ENCODE measurements at regions not wholly inside any gene's neighbourhood (a gene's known extent, or its start where the extent isn't known, plus 50 kb on each side); places are given as distances from the start of the nearest gene placed in this dataset.
"Not testable (repeated sequence)": the region's sequence is repeated elsewhere in the genome, so short reads cannot be mapped to it uniquely, and the experiment has no call there.

DNA sequence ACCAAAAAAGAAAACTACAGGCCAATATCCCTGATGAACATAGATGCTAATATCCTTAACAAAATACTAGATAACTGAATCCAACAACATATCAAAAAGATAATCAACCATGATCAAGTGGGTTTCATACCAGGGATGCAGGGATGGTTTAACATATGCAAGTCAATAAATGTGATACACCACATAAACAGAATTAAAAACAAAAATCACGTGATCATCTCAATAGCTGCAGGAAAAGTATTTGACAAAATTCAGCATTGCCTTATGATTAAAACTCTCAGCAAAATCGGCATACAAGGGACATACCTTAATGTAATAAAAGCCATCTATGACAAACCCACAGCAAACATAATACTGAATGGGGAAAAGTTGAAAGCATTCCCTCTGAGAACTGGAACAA lies 199.9 kb downstream of the TXNL1 start:
- not testable (repeated sequence) for DNase-seq

DNA sequence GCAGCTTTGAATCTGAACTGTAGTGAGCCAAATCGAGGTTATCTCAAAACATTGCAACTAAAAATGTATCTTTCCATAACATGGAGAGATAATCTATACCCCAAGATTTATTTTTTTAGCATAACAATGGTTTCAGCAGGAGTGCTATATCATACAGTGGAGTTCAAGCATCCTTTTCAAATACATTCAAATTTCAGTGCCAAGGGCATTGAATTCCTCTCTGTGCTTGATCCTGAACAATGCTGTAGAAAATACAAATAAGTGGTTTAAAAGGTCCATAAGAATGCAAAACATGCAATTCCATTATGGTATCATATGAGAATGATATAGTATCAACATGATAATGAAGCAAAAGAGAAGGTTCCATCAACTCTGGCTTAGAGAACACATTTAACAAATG lies 201.7 kb downstream of the TXNL1 start:
- no peak for DNase-seq

DNA sequence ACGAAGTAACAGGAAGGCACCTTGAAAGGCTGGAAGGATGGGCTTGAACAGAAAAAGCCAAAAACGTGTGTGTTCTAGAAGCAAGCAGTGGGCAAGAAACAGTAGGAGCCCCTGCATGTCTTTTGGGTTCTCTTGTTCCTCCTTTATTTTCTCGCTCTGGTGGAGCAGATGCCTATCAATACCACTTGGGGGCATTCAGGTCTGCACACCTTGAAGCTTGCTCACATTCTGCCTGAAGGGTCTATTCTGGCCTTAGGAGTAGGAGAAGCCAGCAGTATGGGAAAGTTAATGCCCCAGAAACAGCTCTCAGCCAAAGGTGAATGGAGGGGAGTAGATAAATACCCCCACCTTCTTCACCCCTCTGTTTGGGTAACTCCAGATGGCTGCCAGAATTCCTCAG lies 204.5 kb downstream of the TXNL1 start:
- DNase-seq = no peak

DNA sequence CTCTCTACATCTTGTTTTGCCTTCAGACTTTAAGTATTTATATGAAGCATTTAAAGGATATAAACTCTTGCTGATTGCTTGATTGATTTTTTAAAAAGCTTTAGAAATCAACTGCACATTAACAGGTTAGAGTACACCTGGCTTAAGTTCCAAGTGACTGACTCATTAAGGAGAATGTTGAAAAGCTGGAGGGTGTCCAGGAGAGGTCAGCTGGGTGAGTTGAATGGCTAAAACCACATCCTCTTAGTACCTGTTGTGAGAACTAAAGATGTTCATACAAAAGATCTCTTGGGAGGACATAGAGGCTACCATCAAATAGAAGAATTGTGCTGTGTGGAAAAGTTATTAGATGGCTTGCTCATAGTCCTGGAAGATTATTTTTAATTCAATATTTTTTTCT lies 206.8 kb downstream of the TXNL1 start:
- no peak for DNase-seq

DNA sequence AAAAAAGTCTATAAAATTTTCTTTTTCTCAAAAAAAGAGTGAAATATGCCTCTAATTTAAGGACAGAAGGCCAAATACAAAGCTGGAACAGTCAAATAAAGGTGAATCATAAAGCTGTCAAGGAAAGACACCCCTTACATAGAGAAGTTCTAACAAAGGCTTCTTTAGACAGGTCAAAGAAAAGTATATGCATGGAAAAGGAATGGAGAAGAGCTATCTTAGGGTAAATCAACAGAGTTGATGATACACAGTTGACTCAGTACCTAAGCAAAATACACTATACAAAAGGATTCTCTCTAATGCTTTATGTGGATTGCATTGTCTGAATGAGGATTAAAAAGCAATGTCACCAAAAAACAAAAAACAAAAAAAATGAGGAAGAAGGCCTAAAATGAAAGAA lies 214.8 kb downstream of the TXNL1 start:
- DNase-seq = no peak

DNA sequence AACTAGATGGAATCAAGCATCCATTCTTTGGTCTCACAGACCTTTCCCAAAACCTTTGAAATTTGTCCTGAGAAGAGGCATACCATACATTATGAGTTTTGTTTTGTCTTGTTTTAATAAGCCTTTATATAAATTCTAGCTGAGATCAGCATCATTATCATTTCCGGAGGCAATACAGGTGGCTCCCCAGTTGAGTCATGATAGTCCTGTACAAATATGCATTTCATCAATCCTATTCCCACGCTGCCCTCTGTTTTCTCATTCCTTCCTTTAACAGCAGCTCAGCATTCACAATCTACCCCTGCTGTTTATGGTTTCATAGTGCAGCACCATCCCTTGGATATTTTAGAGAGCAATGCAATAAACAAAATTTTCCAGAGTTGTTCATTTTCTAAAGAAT lies 216.7 kb downstream of the TXNL1 start:
- DNase-seq = no peak

DNA sequence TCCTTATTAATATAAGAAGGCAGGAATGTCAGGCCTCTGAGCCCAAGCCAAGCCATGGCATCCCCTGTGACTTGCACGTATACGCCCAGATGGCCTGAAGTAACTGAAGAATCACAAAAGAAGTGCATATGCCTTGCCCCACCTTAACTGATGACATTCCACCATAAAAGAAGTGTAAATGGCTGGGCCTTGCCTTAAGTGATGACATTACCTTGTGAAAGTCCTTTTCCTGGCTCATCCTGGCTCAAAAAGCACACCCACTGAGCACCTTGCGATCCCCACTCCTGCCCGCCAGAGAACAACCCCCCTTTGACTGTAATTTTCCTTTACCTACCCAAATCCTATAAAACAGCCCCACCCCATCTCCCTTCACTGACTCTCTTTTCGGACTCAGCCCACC lies 217.5 kb downstream of the TXNL1 start:
- DNase-seq = not testable (repeated sequence)

DNA sequence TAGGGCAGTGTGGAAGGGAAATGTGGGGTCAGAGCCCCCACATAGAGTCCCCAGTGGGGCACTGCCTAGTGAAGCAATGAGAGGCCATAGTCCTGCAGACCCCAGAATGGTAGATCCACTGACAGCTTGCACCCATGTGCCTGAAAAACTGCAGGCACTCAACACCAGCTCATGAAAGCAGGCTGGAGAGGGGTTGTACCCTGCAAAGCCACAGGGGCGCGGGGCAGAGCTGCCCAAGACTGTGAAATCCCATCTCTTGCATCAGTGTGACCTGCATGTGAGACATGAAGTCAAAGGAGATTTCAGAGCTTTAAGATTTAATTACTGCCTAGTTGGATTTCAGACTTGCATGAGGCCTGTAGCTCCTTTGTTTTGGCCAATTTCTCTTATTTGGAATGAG lies 224.0 kb downstream of the TXNL1 start:
- DNase-seq = no peak

DNA sequence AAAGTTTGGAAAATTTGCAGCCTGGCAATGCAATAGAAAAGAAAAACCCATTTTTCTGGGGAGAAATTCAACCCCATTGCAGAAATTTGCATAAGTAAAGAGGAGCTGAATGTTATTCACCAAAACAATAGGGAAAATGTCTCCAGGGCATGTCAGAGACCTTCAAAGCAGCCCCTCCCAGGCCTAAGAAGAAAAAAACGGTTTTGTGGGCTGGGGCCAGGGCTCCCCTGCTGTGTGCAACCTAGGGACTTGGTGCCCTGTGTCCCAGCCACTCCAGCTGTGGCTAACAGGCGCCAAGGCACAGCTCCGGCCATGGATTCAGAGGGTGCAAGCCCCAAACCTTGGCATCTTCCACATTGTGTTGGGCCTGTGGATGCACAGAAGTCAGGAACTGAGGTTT lies 224.5 kb downstream of the TXNL1 start:
- DNase-seq = no peak

DNA sequence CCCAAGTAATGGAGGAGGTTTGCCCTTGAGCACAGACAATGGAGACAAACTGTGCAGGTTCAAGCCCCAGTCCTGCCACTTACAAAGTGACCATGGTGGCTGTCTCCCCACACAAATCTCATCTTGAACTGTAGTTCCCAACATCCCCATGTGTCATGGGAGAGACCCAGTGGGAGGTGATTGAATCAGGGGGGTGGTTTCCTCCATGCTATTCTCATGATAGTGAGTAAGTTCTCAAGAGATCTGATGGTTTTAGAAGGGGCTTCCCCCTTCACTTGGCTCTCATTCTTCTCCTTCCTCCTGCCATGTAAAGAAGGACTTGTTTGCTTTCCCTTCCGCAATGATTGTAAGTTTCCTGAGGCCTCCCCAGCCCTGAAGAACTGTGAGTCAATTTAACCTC lies 225.4 kb downstream of the TXNL1 start:
- DNase-seq = no peak

DNA sequence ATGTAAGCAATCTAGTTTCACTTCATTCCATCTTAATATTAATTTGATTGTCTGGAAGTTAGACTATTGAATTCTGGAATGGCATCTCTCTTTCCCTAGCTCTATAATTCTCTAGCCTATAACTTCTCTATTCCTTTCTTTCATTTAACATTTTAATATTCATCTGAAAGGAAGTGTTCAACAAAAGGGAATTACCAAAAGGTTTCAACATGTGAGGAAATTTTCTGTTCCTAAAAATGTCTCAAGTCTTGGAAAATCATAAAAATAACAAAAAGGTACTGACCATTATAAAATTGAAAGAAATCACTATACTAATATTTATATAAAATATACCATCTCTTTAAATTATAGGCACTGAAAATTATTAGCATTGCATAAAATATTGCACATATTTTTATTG lies 228.7 kb downstream of the TXNL1 start:
- DNase-seq = no peak

DNA sequence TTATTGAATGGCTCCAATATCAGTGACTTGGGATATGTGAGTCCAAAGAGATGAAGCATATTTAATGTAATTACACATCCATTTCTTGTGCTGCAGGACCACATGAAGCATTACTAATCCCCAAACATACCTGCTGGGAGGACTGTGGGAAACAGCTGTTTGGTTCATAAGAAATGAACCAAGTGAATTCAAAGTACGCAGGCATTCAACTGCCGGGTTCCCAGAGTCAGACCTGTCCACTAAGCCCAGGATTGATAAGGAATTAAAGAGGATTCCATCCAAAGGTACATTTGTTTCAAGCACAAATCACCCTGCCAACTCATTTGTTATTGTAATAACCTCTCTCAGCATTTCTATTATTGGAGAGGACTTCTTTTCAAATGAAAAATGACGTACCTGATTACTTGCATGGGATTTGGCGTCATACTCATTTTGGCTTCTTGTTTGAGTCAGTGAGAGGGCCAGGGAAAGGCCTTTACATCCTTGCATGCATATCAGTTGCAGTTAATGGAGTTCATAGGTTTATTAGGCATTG lies 230.7 kb downstream of the TXNL1 start:
- DNase-seq = no peak

DNA sequence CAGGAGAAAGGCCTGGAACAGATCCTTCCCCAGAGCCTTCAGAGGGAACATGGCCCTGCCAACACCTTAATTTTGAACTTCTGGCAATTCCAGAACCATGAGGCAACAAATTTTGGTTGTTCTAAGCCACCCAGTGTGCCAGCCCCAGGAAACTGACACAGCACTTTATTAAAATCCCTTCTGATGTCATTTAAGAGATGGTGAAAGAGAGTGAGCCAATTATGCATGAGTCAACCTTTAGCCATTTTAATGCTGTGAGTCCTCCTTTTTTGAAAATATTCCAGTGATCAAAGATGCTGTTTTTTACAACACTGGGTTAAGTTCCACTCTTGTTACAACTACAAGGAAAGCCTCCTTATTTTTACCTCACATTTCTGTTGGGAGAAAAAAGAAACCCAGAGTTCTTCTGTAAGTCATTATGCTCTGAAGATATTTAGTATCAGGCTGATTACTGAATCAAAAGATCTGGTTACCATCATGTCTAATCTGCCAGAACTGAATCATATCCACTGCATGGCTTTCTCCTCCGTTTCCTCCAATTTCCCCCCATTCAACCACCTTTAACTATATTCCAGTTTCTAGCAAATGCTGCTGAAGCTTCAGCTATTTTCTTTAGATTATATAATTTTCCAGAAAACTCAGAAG lies 235.4 kb downstream of the TXNL1 start:
- DNase-seq = no peak

DNA sequence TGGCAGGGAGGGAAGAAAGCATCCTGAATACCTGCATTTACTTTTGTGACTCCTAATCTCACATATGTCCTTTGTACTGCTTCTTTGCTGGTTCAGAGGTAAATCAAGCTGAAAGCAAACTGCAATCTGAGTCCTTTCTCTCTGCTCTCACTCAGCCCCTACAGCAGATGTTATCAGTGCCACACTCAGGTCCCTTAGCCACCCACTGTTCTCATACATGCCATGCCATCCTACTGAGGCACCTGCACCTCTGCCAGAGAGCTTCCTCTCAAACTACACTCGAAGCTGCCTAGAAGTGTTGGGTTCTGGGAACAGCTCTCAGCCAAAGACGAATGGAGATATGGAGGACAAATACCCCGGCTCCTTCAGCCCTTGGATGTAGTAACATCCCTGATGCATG lies 244.5 kb downstream of the TXNL1 start:
- no peak for DNase-seq

DNA sequence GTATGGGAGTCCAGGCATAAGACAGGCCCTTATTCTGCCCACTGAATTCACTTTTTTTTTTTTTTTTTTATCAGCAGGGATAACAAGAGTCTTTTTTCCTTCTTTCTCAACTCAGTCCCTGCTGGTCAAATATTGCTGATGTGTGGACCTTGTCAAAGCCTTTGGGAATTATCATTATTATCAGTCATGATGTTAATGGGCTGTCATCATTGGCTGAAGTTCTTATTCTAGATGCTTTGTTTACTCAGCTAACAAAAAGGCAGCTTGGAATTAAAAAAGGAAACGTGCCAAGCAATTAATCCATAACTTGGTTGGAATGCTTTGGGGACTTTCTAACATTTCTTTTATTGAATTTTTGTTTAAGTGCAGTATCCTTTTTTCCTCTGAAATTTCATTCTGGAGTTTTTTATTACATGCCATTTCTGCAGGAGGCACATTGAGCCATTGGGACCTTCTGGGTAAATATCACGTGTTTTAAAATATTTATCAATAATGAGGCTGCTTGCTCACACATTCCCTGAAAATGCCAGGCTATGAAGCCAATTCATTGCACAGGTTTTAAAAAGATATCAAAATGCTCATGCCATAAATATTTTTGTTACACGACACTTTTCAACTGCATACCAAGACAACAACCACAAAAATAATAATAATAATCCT lies 246.3 kb downstream of the TXNL1 start:
- DNase-seq = no peak

DNA sequence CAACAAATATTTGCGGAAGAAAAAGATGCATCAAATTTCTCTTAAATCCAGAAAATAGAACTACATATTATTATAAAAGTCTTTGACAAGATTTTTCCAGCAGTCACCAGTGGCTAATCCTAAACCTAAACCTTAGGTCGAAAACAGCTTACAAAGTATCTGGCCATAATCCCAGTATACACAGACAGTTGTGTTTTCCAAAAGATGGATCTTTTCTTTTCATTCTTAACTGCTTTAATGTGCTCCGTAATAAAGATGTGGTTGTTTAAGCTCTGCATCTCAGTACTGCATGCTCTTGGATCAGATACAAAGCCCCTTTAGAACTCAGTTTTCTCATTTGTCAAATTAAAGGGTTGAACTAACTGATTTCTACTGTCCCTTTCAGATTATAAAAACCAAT lies 247.8 kb downstream of the TXNL1 start:
- no peak for DNase-seq

DNA sequence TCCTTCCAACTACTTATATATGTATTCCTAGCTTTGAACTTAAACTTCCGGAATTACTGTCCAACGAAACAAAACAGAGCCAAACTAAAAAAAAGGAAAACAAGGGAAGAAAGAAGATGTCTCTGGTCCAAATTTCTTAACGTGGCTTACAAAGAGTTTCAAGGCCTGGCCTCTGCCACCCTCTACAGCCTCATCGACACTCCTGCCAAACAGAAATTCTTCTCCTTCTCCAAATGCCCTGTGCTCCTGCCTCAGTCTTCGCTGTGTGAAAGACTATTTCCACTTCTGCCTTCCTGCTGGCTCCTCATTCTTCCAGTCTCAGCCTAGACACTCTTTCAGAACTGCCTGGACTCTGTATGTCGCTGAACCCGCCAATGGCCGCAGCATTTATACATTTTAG lies 249.2 kb downstream of the TXNL1 start:
- no peak for DNase-seq

DNA sequence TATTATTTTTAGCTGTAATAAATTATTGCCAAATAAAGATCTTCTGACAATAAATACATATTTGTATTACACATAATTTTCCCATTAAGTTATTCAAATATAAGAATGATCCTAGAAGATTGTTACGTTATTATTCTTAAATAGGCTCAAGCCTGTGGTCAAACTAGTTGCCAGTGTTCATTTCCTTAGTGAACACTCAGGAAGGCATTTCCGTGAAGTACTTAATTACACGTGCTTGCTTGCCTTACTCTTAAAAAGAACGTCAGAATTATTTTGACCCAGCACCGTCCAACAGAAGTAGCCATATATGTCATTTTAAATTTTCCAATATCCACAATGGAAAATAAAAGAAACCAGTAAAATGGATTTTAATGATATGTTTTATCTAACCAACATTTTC lies 249.8 kb downstream of the TXNL1 start:
- DNase-seq = no peak

DNA sequence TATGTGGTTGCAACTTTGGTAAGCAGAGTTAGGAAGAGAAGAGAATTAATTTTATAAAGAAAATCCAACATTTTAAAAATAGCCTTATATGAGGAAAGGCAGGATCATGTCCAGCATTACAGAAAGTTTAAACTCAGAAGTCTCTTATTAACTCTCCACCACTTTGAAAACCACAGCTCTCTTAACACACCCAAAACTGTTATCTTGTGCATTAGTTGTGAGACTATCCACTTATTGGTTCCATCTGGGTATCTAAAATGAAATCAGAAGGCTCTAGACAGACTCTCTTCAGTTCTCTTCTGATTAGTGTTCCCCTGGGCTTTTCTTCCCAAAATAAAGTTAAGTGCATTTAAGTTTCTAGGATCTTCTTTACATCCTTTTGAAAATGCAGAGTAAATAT lies 251.5 kb downstream of the TXNL1 start:
- DNase-seq = no peak

DNA sequence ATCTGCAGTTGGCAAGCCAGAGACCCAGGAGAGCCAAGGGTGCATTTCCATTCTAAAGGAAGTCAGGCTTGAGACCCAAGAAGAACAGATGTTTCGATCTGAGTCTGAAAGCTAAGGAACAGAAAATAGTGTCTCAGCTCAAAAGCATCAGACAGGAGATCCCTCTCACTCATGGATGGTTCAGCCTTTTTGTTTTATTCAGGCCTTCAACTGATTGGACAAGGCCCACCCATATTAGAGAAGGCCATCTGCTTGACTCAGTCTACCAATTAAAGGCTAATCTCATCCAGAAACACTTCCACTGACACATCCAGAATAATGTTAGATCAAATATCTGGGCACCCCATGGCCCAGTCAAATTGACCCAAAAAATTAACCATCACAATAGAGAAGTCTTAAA lies 255.0 kb downstream of the TXNL1 start:
- DNase-seq = no peak

DNA sequence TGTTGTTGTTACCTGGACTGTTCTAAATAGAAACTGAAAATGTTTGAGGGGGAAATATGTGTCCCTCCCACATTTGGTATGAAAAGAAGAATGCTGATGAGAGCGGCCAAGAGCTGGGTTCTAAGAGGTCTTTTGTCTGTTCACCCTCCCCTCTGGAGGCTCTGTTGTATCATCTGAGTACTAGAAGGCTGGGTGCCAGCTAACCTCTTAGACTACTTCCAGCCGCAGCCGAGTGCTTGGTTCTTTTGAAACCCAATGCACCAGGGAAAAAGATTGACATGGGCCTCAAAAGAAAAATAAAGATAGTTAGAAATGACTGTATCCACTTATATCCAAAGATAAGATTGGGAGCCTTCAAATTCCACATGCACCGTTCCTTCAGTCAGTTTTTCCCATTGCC lies 255.9 kb downstream of the TXNL1 start:
- no peak for DNase-seq

DNA sequence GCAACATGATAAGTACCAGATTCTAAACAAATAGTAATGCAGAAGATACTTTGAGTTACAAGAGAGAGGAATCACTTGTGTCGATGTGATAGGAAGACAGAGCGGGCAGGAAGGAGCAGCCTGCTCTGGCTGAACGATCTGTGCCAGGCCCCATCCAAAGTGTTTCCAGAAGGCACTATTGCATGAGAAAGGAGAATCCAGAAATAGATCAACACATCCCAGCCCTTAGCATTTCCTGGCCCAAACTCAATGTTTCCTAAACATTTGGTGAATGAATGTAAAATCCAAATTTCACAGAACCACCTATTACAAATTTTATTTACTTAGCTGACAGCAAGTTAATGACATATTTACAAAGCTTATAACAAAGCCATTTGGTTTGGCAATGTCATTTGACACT lies 257.2 kb downstream of the TXNL1 start:
- no peak for DNase-seq

DNA sequence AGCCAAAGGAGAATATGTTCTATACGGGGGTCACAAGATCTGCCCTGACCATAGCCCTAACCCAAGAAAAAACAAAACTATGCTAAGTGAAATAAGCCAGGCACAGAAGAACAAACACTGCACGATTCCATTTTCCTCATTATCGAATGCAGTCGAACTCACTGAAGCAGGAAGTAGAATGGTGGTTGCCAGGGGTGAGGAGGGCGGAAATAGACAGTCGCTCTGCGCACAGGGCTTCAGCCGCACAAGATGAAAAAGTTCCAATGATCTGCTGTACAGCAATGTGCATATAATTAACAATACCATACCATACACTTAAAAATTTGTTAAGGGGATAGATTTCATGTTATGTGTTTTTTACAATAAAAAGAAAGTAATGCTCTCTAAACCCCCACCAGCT lies 257.7 kb downstream of the TXNL1 start:
- DNase-seq = no peak

DNA sequence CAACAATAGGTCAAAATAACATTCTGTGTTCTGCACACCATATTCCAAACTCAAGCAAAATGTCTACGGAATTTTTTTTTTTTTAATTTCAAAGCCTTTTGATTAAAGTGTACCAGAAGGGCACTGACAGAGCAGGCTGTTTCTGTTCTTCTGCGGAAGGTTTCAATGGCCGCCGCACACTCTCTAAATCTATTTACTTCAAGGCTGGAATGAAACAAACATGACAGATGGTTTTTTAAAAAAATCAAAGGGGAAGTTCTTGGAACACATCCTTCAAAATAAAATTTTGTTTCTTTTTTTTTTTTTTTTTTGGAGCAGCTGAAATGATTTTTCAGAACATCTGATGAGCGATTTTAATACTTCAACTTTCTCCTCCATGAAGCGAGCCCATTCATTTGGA lies 259.1 kb downstream of the TXNL1 start:
- DNase-seq = no peak

DNA sequence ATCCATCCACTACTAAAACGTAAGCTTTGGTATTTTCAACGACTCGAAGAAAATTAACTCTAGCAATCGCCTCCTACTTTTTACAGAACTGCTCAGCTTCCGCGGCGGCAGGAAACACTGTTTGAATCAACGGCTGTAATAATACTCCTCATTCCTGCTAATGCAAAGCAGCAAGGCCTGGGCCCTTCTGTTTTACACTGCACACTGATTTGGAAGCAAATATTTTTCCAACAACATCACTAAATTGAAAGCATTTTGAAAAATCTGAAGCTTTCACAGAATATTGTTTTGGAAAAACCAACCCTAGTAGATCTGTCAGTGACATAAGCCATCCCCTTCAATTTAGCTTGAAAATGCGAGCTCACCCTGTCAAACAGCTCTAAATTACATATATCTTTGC lies 261.2 kb downstream of the TXNL1 start:
- DNase-seq = no peak
